HepG2 (cell line): ENCODE measurements at regions not wholly inside any gene's neighbourhood (a gene's known extent, or its start where the extent isn't known, plus 50 kb on each side); places are given as distances from the start of the nearest gene placed in this dataset.

Experiments
- HDAC1 ChIP-seq: sonication (generic); formaldehyde crosslinking; IDR thresholded peaks from 2 replicates; pipeline ENCODE4 v1.5.1; 2020; ENCODE audit warnings: mild to moderate bottlenecking, missing genetic modification reagents
- HNRNPL ChIP-seq: fragments of 200-400 bp; formaldehyde crosslinking; IDR thresholded peaks from 2 replicates; pipeline ENCODE4 v1.6.1; 2017; ENCODE audit warnings: mild to moderate bottlenecking, low read depth, low read length
- IKZF4 ChIP-seq: sonication (generic); formaldehyde crosslinking; IDR thresholded peaks from 2 replicates; pipeline ENCODE4 v1.5.1; 2020; ENCODE audit warnings: borderline replicate concordance, mild to moderate bottlenecking, low read depth, missing genetic modification reagents; ENCODE audit errors: not compliant biosample characterization
- IRF2 ChIP-seq: IDR thresholded peaks from 2 replicates; pipeline ENCODE4 v1.6.1; 2018; ENCODE audit warnings: missing genetic modification reagents, missing compliant biosample characterization
- JDP2 ChIP-seq: sonication (generic); formaldehyde crosslinking; IDR thresholded peaks from 2 replicates; pipeline ENCODE4 v1.8.1; 2022; ENCODE audit warnings: missing genetic modification reagents, borderline replicate concordance
- MYC ChIP-seq: sonication (generic); formaldehyde crosslinking; IDR thresholded peaks from 2 replicates; pipeline ENCODE4 v1.9.0; 2021; ENCODE audit warnings: missing genetic modification reagents, borderline replicate concordance
- POLR2AphosphoS2 ChIP-seq: IDR thresholded peaks from 2 replicates; pipeline ENCODE4 v1.6.1; 2011; ENCODE audit warnings: low read depth, low read length, improper control_type of control experiment
- RBM39 ChIP-seq: fragments of 200-400 bp; formaldehyde crosslinking; IDR thresholded peaks from one replicate; pipeline ENCODE4 v1.6.1; 2018; ENCODE audit warnings: antibody characterized with exemption, mild to moderate bottlenecking, low read depth, low read length; ENCODE audit not compliant: poor library complexity, severe bottlenecking
- SAP130 ChIP-seq: IDR thresholded peaks from 2 replicates; pipeline ENCODE4 v1.6.1; 2016; ENCODE audit warnings: low read depth
- TAF15 ChIP-seq: fragments of 200-400 bp; formaldehyde crosslinking; IDR thresholded peaks from one replicate; pipeline ENCODE4 v1.6.1; 2018; ENCODE audit warnings: mild to moderate bottlenecking, low read depth, low read length; ENCODE audit not compliant: poor library complexity, severe bottlenecking
- ZBTB8A ChIP-seq: sonication (generic); formaldehyde crosslinking; IDR thresholded peaks from 2 replicates; pipeline ENCODE4 v1.4.0; 2020; ENCODE audit warnings: mild to moderate bottlenecking, low read depth, missing genetic modification reagents, borderline replicate concordance
- ZNF205 ChIP-seq: IDR thresholded peaks from 2 replicates; pipeline ENCODE4 v1.6.1; 2018; ENCODE audit warnings: missing biosample characterization, missing genetic modification reagents
- ZNF3 ChIP-seq: IDR thresholded peaks from 2 replicates; pipeline ENCODE4 v1.7.0; 2017; ENCODE audit warnings: inconsistent platforms
- ZNF331 ChIP-seq: sonication (generic); formaldehyde crosslinking; IDR thresholded peaks from 2 replicates; pipeline ENCODE4 v1.4.0; 2020; ENCODE audit warnings: missing genetic modification reagents
- ZNF354B ChIP-seq: sonication (generic); formaldehyde crosslinking; IDR thresholded peaks from 2 replicates; pipeline ENCODE4 v1.8.0; 2022; ENCODE audit warnings: mild to moderate bottlenecking, missing genetic modification reagents
- ZNF790 ChIP-seq: sonication (generic); formaldehyde crosslinking; IDR thresholded peaks from 2 replicates; pipeline ENCODE4 v1.8.0; 2022; ENCODE audit warnings: missing genetic modification reagents, mild to moderate bottlenecking, borderline replicate concordance
- TF ChIP-seq, protein P1 (sequence below): sonication (generic); formaldehyde crosslinking; IDR thresholded peaks from 2 replicates; pipeline ENCODE4 v1.4.0; 2020; ENCODE audit warnings: low read depth, missing genetic modification reagents
- TF ChIP-seq, protein P2 (sequence below): IDR thresholded peaks from 2 replicates; pipeline ENCODE4 v1.6.1; 2016; ENCODE audit warnings: low read depth, control low read depth
- TF ChIP-seq, protein P3 (sequence below): sonication (generic); formaldehyde crosslinking; IDR thresholded peaks from 2 replicates; pipeline ENCODE4 v1.8.1; 2023; ENCODE audit warnings: mild to moderate bottlenecking, moderate library complexity, missing genetic modification reagents
- TF ChIP-seq, protein P4 (sequence below): sonication (generic); formaldehyde crosslinking; IDR thresholded peaks from 2 replicates; pipeline ENCODE4 v1.5.0; 2020; ENCODE audit warnings: mild to moderate bottlenecking, missing genetic modification reagents

DNA sequence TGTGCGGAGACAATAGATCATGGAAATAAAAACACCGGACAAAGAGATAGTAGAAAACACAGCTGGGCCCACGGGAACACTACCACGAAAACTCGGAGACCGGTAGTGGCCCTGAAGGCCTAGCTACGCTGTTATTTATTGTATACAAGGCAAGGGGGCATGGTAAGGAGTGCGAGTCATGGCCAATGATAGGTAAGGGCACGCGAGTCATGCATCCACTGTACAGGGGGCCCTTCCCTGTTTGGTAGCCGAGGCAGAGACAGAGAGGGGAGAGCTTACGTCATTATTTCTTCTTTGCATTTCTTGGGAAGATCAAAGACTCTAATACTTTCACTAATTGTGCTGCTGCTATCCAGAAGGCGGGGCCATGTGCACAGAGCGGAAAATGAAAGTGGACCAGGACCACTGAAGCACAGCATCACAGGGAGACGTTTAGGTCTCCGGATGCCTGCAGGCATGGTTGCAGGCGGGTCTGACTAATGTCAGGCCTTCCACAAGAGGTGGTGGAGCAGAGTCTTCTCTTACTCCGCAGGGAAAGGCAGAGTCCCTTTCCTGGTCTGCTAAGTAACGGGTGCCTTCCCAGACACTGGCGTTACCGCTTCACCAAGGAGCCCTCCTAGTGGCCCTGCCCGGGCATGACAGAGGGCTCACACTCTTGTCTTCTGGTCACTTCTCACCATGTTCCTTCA lies 74.4 kb upstream of the ARL4D start (continued):
- TF ChIP-seq POLR2AphosphoS2 = no peak
- TF ChIP-seq IKZF4 (CRISPR knock-in tag) = peak; percentile 41
- no peak for TF ChIP-seq ZNF205 (CRISPR knock-in tag)
- TF ChIP-seq IRF2 = peak; percentile 52
- no peak for TF ChIP-seq ZNF331 (CRISPR knock-in tag)
- no peak for TF ChIP-seq RBM39
- no peak for TF ChIP-seq ZNF354B (CRISPR knock-in tag)
- TF ChIP-seq MYC (CRISPR knock-in tag) = peak; percentile 37; the same call in 1 of the 2 replicates
- TF ChIP-seq HDAC1 (CRISPR knock-in tag) = no peak
- no peak for TF ChIP-seq JDP2 (CRISPR knock-in tag)
- no peak for TF ChIP-seq ZNF790 (CRISPR knock-in tag)
- TF ChIP-seq, protein P1, sequence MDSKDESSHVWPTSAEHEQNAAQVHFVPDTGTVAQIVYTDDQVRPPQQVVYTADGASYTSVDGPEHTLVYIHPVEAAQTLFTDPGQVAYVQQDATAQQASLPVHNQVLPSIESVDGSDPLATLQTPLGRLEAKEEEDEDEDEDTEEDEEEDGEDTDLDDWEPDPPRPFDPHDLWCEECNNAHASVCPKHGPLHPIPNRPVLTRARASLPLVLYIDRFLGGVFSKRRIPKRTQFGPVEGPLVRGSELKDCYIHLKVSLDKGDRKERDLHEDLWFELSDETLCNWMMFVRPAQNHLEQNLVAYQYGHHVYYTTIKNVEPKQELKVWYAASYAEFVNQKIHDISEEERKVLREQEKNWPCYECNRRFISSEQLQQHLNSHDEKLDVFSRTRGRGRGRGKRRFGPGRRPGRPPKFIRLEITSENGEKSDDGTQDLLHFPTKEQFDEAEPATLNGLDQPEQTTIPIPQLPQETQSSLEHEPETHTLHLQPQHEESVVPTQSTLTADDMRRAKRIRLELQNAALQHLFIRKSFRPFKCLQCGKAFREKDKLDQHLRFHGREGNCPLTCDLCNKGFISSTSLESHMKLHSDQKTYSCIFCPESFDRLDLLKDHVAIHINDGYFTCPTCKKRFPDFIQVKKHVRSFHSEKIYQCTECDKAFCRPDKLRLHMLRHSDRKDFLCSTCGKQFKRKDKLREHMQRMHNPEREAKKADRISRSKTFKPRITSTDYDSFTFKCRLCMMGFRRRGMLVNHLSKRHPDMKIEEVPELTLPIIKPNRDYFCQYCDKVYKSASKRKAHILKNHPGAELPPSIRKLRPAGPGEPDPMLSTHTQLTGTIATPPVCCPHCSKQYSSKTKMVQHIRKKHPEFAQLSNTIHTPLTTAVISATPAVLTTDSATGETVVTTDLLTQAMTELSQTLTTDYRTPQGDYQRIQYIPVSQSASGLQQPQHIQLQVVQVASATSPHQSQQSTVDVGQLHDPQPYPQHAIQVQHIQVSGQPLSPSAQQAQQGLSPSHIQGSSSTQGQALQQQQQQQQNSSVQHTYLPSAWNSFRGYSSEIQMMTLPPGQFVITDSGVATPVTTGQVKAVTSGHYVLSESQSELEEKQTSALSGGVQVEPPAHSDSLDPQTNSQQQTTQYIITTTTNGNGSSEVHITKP = no peak
- TF ChIP-seq ZNF3 (CRISPR knock-in tag) = no peak
- TF ChIP-seq ZBTB8A (CRISPR knock-in tag) = no peak
- TF ChIP-seq TAF15 = no peak
- 0 out of 2 replicates have a peak, but pooled peaks have one; percentile 41 for TF ChIP-seq SAP130 (CRISPR knock-in tag)
- TF ChIP-seq HNRNPL = no peak
- TF ChIP-seq, protein P2, sequence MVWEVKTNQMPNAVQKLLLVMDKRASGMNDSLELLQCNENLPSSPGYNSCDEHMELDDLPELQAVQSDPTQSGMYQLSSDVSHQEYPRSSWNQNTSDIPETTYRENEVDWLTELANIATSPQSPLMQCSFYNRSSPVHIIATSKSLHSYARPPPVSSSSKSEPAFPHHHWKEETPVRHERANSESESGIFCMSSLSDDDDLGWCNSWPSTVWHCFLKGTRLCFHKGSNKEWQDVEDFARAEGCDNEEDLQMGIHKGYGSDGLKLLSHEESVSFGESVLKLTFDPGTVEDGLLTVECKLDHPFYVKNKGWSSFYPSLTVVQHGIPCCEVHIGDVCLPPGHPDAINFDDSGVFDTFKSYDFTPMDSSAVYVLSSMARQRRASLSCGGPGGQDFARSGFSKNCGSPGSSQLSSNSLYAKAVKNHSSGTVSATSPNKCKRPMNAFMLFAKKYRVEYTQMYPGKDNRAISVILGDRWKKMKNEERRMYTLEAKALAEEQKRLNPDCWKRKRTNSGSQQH = no peak
- TF ChIP-seq, protein P3, sequence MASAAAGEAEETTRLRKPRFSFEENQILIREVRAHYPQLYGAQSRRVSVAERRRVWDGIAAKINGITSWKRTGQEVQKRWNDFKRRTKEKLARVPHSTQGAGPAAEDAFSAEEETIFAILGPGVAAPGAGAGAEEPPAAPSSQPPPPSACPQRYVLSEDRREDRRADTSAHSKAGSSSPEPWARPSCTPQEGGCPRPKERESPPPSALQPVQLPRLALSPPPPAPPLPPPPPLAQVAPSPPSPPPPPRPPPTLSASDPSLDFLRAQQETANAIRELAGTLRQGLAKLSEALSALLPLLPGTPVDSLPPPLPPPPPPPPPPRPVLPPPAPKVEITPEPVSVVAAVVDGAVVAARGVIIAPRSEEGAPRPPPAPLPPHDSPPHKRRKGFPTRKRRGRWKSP (CRISPR knock-in tag) = no peak
- TF ChIP-seq, protein P4, sequence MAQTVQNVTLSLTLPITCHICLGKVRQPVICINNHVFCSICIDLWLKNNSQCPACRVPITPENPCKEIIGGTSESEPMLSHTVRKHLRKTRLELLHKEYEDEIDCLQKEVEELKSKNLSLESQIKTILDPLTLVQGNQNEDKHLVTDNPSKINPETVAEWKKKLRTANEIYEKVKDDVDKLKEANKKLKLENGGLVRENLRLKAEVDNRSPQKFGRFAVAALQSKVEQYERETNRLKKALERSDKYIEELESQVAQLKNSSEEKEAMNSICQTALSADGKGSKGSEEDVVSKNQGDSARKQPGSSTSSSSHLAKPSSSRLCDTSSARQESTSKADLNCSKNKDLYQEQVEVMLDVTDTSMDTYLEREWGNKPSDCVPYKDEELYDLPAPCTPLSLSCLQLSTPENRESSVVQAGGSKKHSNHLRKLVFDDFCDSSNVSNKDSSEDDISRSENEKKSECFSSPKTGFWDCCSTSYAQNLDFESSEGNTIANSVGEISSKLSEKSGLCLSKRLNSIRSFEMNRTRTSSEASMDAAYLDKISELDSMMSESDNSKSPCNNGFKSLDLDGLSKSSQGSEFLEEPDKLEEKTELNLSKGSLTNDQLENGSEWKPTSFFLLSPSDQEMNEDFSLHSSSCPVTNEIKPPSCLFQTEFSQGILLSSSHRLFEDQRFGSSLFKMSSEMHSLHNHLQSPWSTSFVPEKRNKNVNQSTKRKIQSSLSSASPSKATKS (CRISPR knock-in tag) = no peak
